Breast epithelium (tissue), 4 donors: ENCODE measurements at regions not wholly inside any gene's neighbourhood (a gene's known extent, or its start where the extent isn't known, plus 50 kb on each side); places are given as distances from the start of the nearest gene placed in this dataset.

ENCODE experiments used
- DNase-seq, 2 donors: peaks; one replicate each; pipeline ENCODE4 v3.0.0-alpha.2; 2019; ENCODE audit warnings: low spot score in 2 of 2
- H3K27ac ChIP-seq, 2 donors: fragments of 200-600 bp; sonication (generic) in 1 of 2; one replicate each; pipeline ENCODE4 v1.5.1; 2016 to 2019; ENCODE audit warnings: mild to moderate bottlenecking in 1 of 2
- H3K27me3 ChIP-seq, 2 donors: fragments of 200-600 bp; sonication (generic) in 1 of 2; one replicate each; pipeline versions ENCODE4 v1.5.1 to v1.6.0; 2017 to 2019; ENCODE audit warnings: control low read depth in 1 of 2, mild to moderate bottlenecking in 1 of 2
- H3K36me3 ChIP-seq: fragments of 200-600 bp; one replicate; pipeline ENCODE4 v1.5.1; 2019
- H3K4me1 ChIP-seq, 2 donors: fragments of 200-600 bp; sonication (generic); one replicate each; pipeline ENCODE4 v1.5.1; 2016 to 2019; ENCODE audit warnings: control low read depth in 1 of 2
- H3K4me3 ChIP-seq, 3 donors: fragments of 200-600 bp; sonication (generic); 1 replicate in 2 of 3; 2 replicates in 1 of 3; pipeline ENCODE4 v1.5.1; 2016 to 2019; ENCODE audit warnings: mild to moderate bottlenecking in 3 of 3, moderate library complexity in 2 of 3
- H3K9me3 ChIP-seq, 2 donors: fragments of 200-600 bp; sonication (generic) in 1 of 2; one replicate each; pipeline ENCODE4 v1.5.1; 2016 to 2019; ENCODE audit warnings: control low read depth in 1 of 2
- CTCF ChIP-seq, 3 donors: fragments of 450-650 bp; IDR thresholded peaks; one replicate each; pipeline ENCODE4 v1.5.1; 2016 to 2017; ENCODE audit warnings: antibody characterized with exemption in 3 of 3, mild to moderate bottlenecking in 3 of 3, moderate library complexity in 3 of 3
- POLR2A ChIP-seq: fragments of 450-650 bp; IDR thresholded peaks from one replicate; pipeline ENCODE4 v1.6.1; 2016; ENCODE audit warnings: antibody characterized with exemption, mild to moderate bottlenecking, moderate library complexity
- POLR2AphosphoS5 ChIP-seq, 3 donors: sonication (generic); formaldehyde crosslinking; IDR thresholded peaks; one replicate each; pipeline ENCODE4 v1.6.1; 2017; ENCODE audit warnings: antibody characterized with exemption in 3 of 3
- intact Hi-C: fragments of 100-400 bp; cut with DNase I; formaldehyde crosslinking; loops from one replicate; pipeline ENCODE4 v1.15.1; 2023; ENCODE audit warnings: low total_unique reads

- Histone ChIP-seq H3K4me3 (no peak overlapping the region), H3K27ac (no peak overlapping the region), H3K4me1 (no peaks in the 10 kb centered on the region), H3K27me3 (no peaks in the 10 kb centered on the region), H3K9me3 (no peaks in the 10 kb centered on the region), H3K36me3 (no peaks in the 10 kb centered on the region)
- no peak for DNase-seq
- no peak for TF ChIP-seq CTCF (IDR thresholded peaks at IDR 0.05)
- TF ChIP-seq POLR2A, result no peak
- TF ChIP-seq POLR2AphosphoS5 (IDR thresholded peaks at IDR 0.05), result no peak
- intact Hi-C loops, result no loop called here
Measured at GRCh38 chr6:65922049-65922448, 215.0 kb upstream of the EYS start.

- no peaks in the 10 kb centered on the region for H3K27me3 ChIP-seq
- intact Hi-C loops, result no loop called here
- no peak overlapping the region for H3K4me3 ChIP-seq
- DNase-seq, result no peak
- no peaks in the 10 kb centered on the region for H3K4me1 ChIP-seq
- no peaks in the 10 kb centered on the region for H3K36me3 ChIP-seq
- H3K27ac ChIP-seq, result no peak overlapping the region
- no peaks in the 10 kb centered on the region for H3K9me3 ChIP-seq
- TF ChIP-seq CTCF (IDR thresholded peaks at IDR 0.05) (no peak), POLR2A (no peak), POLR2AphosphoS5 (IDR thresholded peaks at IDR 0.05) (no peak)
Measured at GRCh38 chr6:65908065-65908464, 201.0 kb upstream of the EYS start.

GRCh38 chr6:65903992-65904391 is 197.0 kb upstream of the EYS start:
- H3K4me3 ChIP-seq, result no peak overlapping the region
- no peak overlapping the region for H3K27ac ChIP-seq
- no peaks in the 10 kb centered on the region for H3K9me3 ChIP-seq
- DNase-seq, result no peak
- no peaks in the 10 kb centered on the region for H3K36me3 ChIP-seq
- intact Hi-C loops, result no loop called here
- H3K27me3 ChIP-seq, result no peaks in the 10 kb centered on the region
- TF ChIP-seq POLR2A (no peak), CTCF (IDR thresholded peaks at IDR 0.05) (no peak), POLR2AphosphoS5 (IDR thresholded peaks at IDR 0.05) (no peak)
- H3K4me1 ChIP-seq, result no peaks in the 10 kb centered on the region

GRCh38 chr6:65900928-65901327 is 193.9 kb upstream of the EYS start:
- Histone ChIP-seq H3K27me3 (no peaks in the 10 kb centered on the region), H3K27ac (no peak overlapping the region), H3K36me3 (no peaks in the 10 kb centered on the region), H3K4me3 (no peak overlapping the region), H3K4me1 (no peaks in the 10 kb centered on the region), H3K9me3 (no peaks in the 10 kb centered on the region)
- DNase-seq, result no peak
- intact Hi-C loops, result no loop called here
- TF ChIP-seq POLR2AphosphoS5 (IDR thresholded peaks at IDR 0.05), result no peak
- TF ChIP-seq CTCF (IDR thresholded peaks at IDR 0.05), result no peak
- TF ChIP-seq POLR2A, result no peak

GRCh38 chr6:65896140-65896539 is 189.1 kb upstream of the EYS start:
- Histone ChIP-seq H3K36me3 (no peaks in the 10 kb centered on the region), H3K4me1 (no peaks in the 10 kb centered on the region), H3K27ac (no peak overlapping the region), H3K4me3 (no peak overlapping the region), H3K27me3 (no peaks in the 10 kb centered on the region), H3K9me3 (peaks cover 0 to 3% of the 10 kb centered on the region in 2 donors)
- no peak for DNase-seq
- TF ChIP-seq CTCF (IDR thresholded peaks at IDR 0.05) (no peak), POLR2A (no peak), POLR2AphosphoS5 (IDR thresholded peaks at IDR 0.05) (no peak)
- intact Hi-C loops, result no loop called here
